NCI-H187 treated with DMSO at 0.1 percent for 48 hours (cell line): ENCODE measurements at regions not wholly inside any gene's neighbourhood (a gene's known extent, or its start where the extent isn't known, plus 50 kb on each side); places are given as distances from the start of the nearest gene placed in this dataset.
A peak's percentile ranks its signal among the peaks of the same experiment; 100 is the strongest.

Experiments used
- DNase-seq: peaks from one replicate; lab custom pipeline; 2025; lab: John Stamatoyannopoulos, UW

DNA sequence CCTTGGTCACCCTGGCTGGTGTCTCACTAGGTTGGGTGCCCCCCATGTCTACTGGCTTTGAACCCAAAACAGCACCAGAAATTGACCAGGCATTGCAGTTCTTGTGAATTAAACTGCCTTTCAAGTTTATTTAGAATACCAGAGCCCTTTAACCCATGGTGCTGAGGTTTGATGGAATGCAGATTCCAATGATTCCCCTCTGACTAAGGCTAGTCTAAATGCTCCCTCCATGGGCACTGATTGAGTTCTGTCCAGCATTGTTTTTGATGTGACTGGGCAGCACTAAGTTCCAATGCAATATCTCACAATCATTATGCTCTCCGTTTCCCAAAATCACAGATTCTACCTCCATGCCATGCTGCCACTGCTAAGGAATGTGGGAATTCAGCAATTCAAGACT lies 1047.4 kb upstream of the LRRN3 start:
- no peak for DNase-seq

DNA sequence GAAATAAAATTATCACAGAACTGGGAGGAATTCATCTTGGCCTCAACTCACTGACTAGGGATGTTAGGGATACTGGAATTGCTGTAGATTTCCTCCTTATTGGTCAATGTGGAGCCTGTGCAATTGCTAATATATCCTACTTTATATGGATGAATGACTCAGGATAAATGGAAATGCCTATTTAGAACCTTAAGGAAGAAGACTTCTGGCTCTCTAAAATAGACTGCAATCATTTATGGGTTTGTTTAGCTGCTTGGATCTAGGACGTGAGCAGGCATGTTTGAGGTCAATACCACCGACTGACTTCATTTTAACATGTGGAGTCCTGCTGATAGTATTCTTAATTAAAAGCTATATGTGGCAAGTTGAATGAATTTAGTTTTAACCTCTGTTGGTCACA lies 1040.1 kb upstream of the LRRN3 start:
- no peak for DNase-seq

DNA sequence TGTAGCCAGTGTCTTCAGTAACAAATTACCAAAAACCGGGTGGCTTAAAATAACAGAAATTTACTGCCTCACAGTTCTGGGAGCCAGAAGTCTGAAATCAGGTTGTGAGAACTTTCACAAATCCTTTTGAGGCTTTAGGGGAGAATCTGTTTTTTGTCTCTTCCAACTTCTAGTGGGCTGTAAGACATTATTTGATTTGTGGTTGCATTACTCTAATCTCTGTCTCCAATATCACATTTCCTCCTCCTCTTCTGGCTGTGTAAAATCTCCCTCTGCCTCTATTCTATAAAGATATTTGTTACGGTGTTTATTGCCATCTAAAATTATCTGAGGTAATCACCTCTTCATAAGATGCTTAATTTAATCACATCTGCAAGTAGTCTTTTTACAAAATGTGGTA lies 1039.6 kb upstream of the LRRN3 start:
- no peak for DNase-seq

DNA sequence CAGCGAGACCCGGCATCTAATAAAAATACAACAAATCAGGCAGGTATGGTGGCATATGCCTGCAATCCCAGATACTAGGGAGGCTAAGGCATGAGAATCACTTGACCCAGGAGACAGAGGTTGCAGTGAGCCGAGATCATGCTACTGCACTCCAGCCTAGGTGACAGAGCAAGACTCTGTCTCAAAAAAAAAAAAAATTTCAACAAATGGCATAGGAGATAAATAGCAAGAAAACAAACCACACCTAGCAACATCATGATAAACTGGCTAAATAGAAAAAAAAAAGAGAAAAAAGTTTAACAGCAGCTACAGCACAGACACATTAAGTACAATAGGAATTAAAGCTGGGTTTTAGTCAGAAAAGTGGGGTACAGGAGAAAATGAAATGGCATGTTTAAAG lies 1034.6 kb upstream of the LRRN3 start:
- DNase-seq, result no peak

DNA sequence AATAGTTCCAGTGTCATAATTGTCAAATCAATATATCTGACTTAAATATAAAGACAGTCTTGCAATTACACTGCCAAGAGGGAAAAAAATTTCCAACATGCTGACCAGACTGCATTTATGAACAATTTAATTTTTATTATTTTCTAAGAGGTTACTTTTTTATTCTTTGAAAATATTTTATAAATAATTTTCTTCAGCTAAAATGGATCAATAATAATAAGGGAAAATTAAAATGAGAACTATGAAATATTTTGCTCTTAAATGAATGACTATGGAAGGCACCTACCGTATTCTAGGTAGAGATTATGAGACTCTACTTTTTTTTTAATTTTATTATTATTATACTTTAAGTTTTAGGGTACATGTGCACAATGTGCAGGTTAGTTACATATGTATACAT lies 1032.5 kb upstream of the LRRN3 start:
- no peak for DNase-seq

DNA sequence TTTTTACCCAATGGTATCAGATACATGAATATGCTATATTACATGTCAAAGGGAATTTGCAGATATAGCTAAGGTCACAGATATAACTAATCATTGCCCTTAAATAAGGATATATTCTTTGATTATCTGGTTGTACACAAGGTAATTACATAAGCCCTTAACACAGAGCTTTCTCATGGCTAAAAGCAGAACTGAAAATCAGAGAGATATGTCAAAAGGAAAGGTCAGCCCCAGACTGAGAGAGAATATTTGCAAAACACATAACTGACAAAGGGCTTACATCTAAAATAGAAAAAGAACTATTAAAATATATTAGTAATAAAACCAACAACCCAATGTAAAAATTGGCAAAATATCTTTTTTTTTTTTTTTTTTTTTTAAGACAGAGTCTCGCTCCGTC lies 1029.5 kb upstream of the LRRN3 start:
- no peak for DNase-seq

DNA sequence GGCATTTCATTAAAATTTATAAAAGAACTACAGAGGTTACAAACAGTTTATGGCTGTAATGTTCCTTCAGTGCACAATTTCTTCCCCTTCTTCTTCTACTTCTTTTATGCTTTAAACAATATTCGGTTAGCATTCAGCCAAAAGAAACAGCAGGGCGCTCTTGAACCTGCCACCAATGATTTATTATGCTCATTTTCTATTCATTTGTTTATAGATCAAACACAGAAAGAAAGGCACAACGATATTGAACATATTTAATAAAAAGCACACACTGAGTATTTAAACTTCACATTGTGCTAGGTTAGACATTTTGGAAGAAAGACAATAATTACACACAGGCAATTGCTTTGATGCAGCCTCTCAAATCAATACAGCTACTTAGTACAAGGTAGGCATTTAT lies 1025.8 kb upstream of the LRRN3 start:
- peak; percentile 68 for DNase-seq

DNA sequence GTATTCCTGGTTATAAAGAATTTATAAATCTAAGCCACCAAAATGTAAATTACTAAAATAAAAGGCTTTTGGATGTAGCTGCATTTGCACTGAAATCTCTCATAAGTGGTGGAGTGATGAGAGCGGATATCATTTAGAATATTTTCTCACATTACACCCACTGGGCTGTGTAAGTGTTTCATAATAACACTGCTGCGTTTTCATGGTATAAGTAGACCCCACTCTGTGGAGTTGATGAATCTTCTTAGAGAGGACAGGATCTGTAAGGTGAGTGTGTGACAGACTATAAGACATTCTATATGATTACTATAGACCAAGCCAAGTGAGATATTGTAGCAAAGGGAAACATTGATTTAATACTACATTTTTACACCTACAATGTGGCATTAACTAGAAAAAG lies 1024.1 kb upstream of the LRRN3 start:
- DNase-seq, result no peak

DNA sequence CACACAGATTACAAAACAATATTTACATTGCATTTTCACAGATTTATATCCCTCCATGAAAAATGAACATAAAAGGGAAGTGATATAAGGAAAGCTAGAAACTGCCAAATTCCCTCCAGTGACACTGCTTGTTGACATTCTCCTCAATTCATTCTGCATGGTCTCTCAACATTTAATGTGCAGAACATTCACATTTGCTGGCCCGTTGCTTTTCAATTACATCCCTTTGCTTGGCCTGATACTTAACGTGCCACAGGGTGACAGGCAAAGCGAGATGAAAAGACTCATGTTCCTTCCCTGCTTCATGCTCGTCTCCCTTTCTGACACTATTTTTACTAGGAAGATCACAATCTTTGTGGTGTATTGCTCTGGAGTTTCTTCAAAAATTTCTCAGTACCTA lies 1019.7 kb upstream of the LRRN3 start:
- peak; percentile 71 for DNase-seq

DNA sequence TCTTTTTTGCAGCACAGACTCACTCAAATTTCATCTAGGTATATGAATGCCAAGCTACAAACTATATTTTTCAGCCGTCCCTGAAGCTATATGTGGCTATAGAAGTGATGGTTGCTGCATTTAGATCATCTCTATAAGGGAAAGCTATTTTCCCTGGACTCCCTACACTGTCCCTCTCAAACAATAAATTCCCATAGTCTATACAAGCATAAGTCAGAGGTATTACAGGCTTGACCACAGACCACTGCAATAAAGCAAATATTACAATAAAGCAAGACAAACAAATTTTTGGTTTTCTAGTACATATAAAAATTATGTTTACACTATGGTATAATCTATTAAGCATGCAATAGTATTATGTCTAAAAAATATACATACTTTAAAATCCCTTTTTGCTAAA lies 1015.5 kb upstream of the LRRN3 start:
- DNase-seq, result no peak

DNA sequence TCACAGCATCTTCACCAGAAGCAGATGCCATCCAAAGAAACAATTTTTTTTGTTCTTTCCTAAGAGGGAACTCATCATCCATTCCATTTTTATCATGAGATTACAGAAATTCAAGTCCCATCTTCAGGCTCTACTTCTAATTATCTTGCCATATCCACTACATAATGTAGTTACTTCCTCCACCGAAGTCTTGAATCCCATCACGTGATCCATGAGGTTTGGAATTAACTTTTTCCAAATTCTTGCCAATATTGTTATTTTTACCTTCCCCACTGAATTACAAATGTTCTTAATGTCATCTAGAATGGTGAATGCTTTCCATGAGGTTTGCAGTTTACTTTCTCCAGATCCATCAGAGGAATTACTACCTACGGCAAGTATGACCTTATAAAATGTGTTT lies 1014.7 kb upstream of the LRRN3 start:
- no peak for DNase-seq

DNA sequence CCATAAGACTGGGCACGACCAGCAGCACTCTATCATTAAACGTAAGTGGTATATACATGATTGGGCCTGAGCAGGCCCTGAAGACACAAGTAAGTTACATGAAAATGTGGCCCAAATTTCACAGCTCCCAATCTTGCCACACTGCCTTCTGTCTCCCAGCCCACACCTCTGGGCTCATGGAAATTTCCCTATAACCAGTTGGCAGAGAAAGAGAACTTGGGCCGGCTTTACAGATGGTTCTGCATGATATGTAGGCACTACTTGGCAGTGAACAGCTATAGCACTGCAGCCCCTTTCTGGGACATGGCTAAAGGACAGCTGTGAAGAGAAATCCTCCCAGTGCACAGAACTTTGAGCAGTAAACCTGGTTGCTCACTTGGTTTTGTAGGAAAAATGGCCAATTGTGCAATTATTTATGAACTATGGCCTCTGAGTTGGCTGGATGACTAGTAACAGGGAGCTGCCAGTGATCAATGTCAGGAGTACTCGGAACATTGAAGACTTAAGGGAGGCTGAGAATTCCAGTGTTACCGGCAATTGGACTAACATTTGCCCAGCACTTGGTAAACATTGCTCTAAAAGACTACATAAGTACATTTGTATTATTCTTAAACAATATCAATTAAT lies 1006.6 kb upstream of the LRRN3 start:
- no peak for DNase-seq

DNA sequence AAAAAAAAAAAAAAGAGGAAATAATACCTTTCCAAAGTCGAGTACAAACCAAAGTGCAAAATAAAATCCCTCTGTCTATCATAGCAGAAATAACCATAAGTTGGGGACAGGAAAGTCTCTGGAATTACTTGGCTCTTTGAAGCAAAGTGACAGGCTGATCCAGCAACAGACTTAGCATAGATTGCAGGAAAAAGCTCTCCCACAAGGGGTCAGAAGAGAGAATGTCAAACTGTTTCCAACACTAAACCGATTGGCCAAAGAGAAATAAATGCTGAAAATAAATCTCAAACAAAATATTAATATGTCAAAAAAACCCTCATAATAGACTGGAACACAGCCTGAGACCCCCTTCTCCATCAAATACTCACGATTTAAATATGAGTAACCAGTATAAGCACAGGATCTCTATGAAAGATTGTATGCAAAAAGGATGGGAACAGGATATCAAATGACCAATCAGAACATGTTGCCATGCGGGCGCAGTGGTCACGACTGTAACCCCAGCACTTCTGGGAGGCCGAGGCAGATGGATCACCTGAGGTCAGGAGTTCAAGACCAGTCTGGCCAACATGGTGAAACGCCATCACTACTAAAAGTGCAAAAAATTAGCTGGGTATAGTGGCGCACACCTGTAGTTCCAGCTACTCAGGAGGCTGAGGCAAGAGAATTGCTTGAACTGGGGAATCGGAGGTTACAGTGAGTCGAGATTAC lies 1000.7 kb upstream of the LRRN3 start:
- no peak for DNase-seq

DNA sequence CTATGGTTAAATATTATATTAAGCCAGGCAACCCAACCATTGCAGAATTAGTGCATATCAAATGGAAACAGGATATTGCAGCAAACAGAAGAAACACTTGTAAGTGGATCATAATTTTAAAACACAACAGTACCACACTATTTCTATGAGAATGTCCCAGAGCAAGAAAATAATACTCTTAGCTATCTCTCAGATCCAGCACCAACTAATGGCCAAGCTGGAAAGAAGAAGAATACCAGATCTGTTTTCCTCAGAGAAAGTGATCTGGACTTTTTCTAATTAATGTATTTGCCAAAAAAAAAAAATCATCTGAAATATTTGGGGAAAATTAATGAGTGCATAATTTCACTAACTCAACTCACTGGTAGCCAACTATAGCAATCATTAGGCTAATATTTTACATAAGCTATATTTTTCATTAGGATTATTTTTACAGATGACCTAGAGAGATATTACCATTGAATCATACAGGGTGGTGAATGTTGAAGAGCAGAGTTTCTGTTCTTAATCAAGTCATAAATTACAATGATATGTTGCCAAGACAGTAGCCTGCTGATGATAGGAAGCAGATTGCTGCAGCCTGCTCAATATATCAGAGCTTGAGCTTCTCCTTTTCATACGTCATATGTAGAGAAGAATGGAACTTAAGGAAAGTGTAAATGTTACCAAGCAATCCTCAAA lies 995.4 kb upstream of the LRRN3 start:
- DNase-seq, result no peak

DNA sequence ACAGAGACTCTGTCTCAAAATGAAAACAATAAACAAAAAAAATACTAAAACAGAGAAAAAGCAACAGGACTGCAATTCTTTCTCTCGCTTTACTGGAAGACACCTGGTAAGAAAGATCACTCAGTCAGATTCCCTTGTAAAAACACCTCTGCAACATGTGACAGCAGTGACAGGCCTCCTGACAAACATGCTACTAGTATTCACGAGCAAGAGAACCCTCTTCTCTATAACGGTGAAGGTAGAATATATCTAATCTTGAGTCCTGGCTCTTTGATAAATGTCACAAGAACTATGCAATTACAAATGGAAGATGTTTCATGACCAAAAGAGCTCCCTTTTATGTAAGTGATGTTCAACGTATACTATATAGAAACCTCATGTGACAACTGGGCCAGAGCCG lies 986.7 kb upstream of the LRRN3 start:
- DNase-seq, result no peak

DNA sequence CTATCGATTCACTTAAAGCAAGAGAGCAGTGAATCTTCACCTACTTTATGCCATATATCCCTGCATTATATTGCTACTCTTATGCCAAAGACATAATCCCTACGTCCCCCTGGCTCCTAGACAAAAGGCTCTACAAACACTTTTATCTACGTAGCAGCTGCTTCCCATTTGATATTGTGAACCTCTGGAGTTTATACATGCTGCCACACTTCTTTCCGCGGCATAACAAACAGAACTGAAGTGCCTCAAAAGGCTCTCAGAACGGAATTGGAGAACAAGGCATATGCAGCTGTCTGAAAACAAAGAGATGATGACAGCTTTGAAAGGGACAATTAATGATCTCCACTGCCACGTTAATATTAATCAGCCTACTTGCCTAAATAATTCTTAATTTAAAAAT lies 985.6 kb upstream of the LRRN3 start:
- peak; percentile 100 for DNase-seq

DNA sequence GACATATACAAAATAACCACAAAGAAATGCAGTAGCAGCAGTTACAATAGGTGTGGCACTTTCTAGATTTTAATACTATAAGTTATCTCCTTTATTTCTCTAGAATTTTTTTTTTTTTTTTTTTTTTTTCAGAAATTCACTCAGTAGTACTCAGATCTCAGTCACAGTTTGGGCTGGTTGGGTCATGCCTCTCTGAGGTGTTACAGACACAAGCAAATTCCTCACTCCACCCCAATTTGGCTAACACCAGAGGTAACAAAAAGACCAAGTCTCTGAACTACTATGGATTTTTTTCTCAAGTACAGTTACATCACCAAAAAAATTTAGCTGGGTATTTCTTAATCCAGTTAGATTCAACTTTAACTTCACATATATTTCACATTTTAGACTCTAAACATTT lies 985.1 kb upstream of the LRRN3 start:
- DNase-seq, result no peak

DNA sequence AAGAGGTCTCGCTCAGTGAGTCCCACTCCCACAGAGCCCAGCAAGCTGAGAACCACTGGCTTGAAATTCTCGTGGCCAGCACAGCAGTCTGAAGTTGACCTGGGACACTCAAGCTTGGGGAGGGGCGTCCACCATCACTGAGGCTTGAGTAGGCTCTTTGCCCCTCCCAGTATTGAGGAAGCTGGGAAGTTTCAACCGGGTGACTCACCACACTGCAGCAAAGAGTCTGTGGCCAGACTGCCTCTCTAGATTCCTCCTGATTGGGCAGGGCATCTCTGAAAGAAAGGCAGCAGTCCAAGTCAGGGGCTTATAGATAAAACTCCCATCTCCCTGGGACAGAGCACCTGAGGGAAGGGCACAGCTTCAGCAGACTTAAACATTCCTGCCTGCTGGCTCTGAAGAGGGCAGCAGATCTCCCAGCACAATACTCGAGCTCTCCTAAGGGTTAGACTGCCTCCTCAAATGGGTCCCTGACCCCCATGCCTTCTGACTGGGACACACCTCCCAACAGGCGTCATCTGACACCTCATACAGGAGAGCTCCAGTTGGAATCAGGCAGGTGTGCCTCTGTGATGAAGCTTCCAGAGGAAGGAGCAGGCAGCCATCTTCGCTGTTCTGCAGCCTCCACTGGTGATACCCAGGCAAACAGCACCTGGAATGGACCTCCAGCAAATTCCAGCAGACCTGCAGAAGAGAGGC lies 970.9 kb upstream of the LRRN3 start:
- no peak for DNase-seq

DNA sequence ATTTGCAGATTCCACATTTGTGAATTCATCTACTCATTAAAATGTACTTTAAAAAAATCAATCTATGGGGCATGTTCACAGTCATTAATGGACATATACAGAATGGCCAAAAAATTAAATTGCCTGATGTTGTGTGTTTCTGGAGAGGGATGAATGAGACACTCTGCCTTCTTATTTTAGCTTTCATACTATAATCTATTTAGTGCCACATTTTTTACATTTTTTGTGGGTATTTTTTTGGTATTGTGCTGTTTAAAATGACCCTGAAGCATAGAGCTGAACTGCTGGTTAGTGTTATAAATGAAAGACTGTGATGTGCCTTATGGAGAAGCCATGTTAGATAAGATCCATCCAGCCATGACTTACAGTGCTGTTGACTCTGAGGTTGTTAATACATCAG lies 961.8 kb upstream of the LRRN3 start:
- DNase-seq, result no peak

DNA sequence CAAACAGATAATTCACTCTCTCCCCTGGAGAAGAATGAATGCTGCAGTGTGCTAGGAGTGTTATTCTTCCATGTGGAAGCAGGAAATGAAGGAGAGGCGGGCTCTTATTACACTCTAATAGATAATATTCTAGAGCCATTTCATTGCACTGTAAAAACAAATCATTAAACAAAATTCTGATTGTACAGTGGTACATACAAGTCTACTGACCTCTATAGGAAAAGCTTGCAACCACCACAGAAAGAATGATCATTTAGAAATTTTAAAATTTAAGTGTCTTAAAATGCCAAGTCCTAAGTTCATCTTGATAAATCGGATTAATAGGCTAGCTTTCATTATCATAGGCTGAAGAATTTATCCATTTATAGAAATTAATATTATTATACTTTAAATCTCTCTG lies 960.3 kb upstream of the LRRN3 start:
- DNase-seq, result no peak

DNA sequence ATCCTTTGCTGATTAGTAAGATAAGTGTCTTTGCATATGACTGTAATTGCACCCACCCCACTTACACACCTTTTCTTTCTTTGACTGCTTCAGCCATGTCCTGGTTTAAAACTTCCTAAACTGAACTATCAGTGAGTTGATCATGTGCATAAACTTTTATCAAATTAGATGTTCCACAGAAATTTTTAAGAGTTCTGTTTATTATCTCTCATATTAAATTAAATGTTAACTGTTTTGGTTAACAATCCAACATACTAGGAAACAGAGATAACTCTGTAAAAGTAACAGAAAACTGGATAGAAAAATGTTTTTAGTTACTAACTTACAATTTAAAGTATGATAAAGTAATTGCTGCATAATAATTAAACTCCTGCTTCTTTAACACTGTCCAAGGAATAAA lies 959.6 kb upstream of the LRRN3 start:
- DNase-seq, result no peak

DNA sequence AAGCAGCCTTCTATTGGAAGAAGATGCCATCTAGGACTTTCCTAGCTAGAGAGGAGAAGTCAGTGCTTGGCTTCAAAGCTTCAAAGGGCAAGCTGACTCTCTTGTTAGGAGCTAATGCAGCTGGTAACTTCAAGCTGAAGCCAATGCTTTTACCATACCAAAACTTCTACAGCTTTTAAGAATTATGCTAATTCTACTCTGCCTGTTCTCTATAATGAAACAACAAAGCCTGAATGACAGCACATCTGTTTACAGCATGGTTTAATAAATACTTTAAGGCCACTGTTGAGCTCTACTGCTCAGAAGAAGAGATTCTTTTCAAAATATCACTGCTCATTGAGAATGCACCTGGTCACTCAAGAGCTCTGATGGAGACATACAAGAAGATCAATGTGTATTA lies 951.9 kb upstream of the LRRN3 start:
- no peak for DNase-seq

DNA sequence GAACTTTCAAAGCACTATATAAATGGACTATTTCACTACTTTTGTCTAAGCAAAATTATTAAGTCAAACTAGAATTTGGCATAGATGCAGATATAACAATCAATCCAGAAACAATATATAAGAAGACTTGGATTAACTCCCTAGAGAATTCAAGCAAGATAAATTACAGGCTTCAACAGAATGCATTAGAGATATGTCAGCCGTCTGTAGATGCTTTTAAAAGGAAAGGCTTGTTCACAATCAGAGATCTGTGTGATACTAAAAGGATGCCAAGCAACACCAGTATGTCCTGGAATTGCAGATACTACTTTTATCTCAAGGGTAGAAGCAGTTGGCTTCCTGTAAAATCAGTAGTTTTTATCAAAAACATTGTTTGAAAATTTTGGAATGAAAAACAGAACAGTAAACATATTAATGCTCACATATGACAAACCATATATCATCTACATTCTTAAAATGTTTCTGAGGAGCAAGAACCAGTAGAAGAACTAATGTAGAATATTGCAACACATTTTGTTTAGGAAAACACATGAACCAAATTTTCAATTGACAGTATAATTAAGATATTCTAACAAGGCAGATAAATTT lies 947.9 kb upstream of the LRRN3 start:
- no peak for DNase-seq
